ENCODE measurements at regions not wholly inside any gene's neighbourhood (a gene's known extent, or its start where the extent isn't known, plus 50 kb on each side); places are given as distances from the start of the nearest gene placed in this dataset.
A peak's percentile ranks its signal among the peaks of the same experiment; 100 is the strongest.
"Not testable (repeated sequence)": the region's sequence is repeated elsewhere in the genome, so short reads cannot be mapped to it uniquely, and the experiment has no call there.

DNA sequence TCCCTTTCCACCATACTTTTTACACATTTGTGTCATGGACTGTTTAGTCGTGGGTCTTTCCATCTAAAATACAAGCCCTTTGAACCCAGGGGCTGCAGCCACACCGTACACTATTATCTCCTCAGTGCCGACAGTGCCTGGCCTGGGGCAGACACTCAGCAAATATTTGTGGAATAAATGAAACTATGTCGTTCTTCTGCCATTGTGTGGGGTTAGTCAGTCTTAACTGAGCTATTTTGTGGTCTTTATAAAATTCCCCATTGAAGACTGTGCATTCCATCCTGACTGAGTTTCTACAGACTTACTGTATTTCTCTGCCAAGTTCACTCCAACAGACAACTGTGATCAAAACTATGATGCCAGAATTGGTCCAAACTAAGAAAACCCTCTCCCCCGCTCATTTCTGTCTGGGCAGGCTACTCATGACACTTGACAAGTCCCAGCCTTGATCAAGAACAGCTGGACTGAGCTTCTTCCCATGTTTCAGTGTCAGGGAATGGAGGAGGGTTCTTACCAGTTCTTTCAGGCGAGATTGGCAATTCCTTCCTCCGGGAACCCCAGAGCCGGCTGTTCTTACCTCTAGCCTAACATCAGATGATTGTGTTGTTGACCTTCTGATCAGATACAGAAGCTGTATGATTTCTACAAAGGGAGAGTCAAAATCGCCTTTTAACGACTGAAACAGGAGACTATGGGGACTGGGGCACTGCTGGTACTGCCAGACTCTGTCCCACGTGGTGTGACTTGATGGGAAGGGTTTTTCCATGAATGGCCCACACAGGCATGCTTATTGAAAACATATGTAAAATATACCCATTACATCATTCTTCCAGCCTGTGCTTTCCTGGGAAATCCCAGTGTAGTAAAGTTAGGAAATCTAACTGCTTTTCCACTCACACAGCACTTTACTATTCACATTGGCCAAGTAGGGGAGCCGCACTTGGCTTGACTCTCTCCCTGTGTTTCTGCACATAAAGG lies 77.4 kb upstream of the NPAS2 start:
- peak; percentile 8 for DNase-seq (ENCODE audit: low spot score)

DNA sequence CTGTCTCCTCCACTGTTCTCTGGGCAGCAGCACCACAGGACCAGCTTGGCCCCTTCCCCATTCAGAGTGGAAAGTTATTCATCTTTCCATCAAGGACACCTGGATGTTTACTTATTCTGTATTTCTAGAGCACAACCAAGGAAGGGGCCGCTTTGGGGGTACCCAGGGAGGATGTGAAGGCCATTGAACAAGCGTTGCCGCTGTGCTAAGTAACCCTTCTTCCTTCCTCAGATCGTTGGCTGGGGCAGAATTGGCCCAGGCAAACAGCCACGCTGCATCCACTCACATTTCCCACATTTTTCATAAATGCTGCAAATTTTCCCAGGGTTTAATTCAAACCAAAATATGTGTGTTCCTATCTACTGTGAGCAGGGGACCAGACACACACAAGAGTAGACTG lies 76.2 kb upstream of the NPAS2 start:
- no peak for DNase-seq (ENCODE audit: low spot score)

DNA sequence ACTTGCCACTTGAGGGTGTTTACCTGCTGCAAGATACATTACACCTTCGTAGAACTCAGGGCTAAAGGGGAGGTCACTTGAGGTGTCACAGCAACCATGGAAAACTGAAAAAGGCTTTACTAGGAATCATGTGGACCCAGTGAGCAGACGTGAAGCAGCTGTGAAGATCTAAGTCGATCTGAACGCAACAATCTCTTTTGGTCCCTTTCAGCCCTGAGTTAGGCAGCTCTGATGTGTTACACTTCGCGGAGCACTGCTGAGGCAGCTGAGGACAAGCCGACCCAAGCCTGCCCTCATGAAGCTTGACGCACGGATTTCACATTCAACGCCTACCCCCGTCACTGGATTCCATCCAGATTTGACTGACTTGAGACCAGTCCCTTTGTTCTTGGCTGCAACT lies 75.8 kb upstream of the NPAS2 start:
- no peak for DNase-seq (ENCODE audit: low spot score)

DNA sequence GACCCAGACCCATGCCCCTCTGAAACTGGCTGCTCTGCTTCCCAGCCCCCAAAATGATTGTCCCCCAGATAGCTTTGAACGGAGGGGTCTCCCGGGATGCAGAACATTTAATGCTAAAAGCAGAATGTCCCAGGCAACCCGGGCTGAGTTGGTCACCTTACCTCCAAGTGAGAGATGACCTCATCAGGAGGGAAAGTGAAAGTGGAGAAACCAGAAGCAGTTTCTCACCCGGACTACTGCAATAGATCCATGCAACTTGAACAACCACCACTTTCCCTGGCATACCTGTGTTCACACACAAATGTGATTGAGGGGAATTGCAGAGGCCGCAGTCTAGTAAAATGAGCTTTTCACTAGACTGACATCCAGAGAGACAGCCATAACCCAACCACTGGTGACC lies 75.3 kb upstream of the NPAS2 start:
- DNase-seq (ENCODE audit: low spot score) = no peak

DNA sequence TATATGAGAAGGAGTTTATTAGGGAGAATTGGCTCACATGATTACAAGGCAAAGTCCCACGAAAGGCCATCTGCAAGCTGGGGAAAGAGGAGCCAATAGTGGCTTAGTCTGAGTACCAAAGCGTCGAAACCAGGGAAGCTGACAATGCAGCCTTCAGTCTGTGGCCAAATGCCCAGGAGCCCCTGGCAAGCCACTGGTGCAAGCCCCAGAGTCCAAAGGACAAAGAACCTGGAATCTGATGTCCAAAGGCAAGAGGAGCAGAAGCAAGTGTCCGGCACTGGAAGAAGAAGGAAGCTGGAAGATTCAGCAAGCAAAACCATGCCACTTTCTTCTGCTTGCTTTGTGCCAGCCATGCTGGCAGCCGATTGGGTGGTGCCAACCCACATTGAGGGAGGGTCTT lies 74.3 kb upstream of the NPAS2 start:
- no peak for DNase-seq (ENCODE audit: low spot score)

DNA sequence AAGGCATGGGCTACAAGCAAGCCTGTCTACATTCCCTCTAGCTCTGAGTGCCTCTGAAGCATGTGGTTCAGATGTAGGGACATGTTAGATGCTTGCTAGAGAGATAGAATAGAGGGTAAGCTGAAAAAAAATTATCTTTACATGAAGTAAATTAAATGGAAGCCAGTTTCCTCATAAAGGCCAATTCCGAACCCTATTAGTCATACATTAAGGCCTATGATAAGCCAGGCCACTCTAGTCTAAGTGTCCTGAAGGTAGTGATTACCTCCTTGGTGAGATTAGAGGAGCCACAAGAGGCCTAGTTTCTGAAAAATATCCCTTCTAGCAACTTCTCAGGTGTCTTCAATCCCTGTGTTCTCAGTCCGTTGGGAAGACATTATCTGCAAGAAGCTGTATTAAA lies 72.4 kb upstream of the NPAS2 start:
- no peak for DNase-seq (ENCODE audit: low spot score)

DNA sequence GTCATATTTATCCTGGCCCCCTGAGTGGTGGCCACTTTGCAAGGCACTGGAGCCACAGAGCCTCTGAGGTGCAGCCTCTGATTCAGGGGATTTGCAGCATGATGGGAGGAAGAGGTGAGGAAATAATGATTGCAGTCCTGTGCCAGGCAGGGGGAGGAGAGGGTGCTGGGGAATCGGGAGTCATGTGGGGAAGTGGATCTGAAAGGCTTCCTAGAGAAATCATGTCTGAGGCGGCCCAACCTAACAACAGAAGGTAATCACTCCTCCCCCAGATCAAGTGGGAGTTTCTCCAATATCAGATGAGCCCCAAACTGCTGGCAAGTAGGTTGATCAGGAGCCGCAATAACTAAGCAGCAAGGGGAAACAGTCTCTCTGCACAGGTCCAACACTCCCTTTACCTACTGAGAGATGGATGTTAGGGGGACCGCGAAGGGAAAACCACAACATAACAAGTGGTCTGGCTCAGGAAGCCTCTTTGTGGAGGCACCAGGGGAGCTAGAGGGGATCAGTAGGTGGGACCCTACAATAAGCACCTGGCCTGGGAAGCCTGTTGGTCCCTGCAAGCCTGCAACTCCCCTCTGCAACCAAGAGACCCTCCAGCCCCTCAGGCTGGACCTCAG lies 71.8 kb upstream of the NPAS2 start:
- DNase-seq (ENCODE audit: low spot score) = no peak

DNA sequence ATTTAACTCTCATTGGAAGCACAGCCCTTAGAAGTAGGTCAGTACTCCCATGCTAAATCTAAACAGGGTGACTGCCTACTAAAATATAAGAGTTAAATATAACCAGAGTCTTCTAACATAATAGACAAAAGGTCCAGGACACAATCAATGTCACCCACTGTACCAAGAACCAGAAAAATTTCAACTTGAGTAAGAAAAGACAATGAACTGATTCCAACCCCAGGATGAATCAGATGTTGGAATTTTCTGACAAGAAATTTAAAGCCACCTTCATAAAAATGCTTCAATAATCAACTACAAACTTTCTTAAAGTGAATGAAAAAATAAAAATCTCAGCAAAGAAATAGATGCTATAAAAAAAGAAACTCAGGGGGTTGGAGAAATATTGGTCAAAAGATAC lies 71.3 kb upstream of the NPAS2 start:
- no peak for DNase-seq (ENCODE audit: low spot score)

DNA sequence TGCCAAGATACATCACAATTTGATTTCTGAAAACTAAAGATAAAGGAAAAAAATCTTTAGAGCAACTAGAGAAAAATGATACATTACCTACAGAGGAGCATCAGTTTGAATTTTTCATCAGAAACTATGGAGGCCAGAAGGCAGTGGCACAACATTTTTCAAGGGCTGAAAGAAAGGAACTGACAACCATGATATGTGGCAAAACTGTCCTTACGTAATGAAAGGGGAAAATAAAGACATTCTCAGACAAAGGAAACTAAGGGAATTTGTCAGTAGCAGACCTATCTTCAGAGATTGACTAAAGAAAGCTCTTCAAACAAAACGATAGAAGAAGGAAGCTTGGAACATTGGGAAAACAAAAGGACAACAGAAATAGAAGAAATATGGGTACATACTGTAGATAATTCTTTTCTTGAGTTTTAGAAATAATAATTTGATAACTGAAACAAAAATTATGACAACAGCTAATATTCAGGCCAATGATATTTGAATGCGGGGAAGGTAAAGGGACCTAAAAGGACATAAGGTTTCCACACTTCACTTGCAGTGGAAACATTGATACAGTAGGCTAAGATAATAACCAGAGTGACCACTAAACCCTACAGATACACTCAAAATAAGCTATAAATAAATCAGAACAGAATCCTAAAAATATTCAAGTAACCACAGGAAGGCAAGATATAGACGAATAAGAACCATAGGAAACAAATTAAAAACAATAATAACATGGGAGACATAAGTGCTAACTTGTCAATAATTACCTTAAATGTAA lies 70.0 kb upstream of the NPAS2 start:
- DNase-seq (ENCODE audit: low spot score) = no peak

DNA sequence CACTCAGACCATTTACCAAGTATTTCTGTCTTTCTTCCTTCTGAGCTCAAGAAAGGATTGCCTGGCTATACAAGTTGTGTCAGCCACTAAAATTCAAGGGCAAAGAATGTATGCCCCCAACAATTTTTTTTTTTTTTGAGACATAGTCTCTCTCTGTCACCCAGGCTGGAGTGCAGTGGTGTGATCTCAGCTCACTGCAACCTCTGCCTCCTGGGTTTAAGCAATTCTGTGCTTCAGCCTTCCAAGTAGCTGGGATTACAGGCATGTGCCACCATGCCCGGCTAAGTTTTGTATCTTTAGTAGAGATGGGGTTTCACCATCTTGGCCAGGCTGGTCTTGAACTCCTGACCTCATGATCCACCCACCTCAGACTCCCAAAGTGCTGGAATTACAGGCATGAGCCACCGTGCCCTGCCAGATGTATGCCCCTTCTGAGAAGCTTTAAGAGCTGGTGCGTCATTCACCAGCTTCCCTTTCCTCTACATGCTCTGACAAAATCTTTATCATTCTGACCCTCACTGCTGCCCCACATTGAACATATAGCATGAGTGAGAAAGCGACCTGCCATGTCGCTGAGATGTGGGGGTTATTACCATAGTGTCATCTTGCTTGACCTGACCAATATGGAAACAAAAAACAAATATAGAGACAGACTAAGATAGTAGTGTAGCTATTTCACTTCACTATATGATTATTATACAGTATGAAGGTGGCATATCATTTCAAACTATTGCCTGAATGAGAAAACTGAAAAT lies 67.9 kb upstream of the NPAS2 start:
- DNase-seq (ENCODE audit: low spot score) = not testable (repeated sequence)

DNA sequence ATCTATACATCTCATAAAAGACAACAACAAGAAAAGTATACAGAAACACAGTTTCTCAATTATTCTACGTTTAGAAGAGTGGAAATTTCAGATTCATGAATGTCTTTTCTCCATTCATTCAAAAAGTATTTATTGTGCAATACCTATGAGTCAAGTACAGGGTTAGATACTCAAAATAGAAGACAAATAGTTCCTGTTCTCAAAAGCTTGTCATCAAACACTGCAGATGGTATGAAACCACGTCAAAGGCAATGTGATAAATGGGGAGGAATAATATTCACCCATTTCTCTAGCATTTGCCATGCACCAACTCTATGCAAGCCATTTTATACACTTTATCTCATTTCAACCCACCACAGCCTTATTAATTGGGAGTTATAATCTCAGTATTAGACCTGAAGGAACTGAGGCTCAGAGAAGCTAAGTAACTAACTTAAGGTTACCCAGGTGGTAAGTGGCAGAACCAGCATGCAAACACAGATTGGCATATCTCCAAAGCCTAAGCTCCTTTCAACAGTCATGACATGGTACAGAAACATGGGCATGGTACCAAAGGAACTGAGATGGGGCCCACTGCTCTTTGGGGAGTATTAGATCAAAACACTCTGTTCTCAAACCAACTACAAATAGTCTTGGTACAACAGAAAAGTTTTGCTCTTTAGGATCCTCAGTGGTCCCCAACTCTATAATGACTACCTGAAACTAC lies 67.2 kb upstream of the NPAS2 start:
- peak; percentile 57 for DNase-seq (ENCODE audit: low spot score)

DNA sequence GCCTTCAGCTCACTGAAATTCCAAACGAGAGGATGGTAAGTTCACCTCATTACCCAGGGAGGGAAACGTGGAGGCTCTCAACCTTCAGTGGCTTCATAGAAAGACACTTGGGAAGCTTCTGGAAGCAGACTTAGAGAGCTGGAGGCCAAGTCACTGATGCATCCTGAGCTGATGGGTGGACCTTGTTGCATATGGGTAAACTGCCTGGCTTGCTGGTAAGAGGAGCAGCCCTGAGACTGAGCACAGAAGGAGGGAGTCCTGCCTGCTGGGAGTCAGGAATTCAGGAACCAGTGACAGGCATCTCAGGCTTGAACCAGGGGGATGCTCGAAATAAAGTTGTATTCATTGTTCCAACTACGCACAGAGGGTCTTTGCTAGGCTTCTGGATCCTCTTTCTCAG lies 66.5 kb upstream of the NPAS2 start:
- no peak for DNase-seq (ENCODE audit: low spot score)

DNA sequence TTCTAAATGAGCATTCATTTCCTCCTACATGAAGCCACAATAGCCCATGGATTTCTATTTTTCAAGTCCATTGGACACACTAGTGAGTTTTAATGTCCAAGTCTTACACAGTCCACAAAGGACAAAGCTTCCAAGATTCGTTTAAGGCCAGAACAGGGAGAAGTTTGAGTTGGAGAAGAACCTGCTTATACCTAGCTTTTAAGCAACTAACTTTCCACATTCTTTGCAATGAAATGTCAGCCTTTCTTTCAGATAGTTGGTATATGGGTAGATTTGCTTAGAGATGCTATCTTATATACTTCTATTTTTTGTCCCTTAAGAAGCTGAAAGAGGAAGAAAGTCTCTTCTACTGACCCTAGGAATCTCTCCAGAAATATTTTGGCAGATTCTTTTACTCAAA lies 66.1 kb upstream of the NPAS2 start:
- DNase-seq (ENCODE audit: low spot score) = no peak

DNA sequence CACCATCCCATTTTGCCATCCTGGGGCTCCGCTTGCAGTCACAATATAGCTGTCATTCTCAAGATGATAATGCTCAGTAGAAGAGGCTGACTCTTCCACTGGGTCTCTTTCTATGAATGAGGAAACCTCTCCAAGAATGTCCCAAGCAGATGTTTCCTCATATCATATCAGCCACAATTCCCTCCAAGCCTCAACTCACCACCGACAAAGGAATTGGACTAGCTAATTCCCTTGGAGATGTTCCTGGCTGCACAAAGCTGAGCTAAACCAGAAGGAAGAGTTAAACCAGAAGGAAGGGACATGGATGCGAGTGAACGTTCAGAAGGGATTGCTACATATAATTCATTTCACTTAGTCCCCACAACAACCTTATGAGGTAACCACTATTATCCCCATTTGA lies 65.0 kb upstream of the NPAS2 start:
- no peak for DNase-seq (ENCODE audit: low spot score)

DNA sequence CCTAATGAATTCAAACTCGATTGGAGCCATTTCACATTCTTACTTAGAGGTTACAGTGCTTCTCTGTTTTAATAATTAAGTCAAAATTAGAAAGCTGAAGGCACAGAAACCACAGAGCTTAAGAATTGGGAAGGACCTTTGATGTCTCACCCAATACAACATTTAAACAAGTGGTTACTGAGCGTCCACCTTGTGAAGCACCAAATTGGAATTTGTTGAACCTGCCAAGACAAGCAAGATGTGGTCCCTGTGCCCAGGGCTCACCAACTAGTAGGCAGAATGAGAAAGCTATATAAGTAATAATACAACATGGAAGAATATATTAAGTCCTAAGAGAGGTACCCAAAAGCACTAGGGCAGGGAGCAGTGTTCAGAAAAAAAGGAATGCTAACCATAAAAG lies 64.5 kb upstream of the NPAS2 start:
- no peak for DNase-seq (ENCODE audit: low spot score)

DNA sequence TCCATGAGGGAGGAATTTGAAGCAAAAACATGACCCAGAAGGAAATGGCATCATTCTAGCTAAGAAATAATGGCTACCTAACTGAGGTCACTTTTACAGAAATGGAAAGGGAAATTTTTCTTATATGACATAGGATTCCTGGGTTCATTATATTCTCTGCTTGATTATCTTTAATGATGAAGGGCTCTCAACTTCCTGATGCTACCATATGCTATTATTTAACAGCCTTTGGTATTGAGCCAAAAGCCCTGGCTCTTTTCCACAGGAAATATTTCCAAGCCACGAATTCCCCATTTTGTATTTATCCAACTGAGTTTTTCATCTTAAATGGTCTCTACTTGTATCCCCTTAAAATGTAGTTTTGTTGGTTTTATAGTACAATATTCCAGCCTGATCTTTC lies 63.2 kb upstream of the NPAS2 start:
- no peak for DNase-seq (ENCODE audit: low spot score)

DNA sequence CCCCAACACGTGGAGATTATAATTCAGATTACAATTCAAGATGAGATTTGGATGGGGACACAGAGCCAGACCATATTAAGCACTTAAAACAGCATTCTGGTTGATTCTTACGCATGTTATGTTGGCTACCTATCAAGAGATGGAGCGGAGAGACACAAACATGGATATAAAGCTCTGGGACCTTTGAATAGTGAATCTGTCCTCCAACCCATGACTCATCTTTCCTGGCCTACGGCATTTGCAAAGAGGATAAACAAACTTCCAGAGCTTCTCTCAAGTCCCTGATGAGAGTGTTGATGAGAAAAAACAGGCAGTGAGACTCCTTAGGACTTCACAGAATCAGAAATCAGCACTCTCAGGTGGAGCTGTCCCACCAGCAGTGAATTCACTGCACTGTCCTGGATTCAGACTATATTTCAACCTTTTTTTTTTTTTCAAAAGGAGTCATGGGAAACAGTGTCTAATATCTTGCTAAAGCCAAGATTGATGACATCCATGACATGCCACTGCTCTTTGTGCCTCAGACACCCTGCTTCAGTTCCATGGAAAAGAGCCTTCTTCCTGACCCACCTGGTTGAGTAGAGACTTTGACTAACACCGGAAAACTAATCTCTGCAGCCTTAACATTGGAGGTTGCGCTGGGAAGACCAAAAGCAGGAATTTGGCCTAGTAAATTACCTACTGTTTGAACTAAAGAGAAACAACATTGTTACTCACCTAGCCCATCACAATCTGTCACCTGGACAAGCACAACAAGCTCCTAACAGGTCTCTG lies 62.1 kb upstream of the NPAS2 start:
- DNase-seq (ENCODE audit: low spot score) = no peak

DNA sequence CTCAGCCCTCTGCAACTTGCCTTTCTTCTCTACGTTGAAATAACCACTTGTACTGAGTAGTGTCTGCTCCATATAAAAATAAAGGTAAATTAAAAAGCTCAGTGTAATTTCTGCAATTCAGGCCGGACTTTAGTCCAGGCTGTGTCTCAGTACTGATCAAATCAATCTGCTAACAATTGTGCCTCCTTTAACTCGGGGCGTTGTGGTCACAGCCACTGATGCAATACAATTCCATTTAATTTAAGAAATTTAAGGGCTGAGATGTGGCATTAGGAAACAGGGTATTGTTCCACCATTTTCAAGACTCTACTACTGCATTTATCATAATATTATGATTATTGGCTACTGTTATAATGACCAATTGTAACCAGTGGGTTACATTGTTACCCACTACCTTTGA lies 60.0 kb upstream of the NPAS2 start:
- DNase-seq (ENCODE audit: low spot score) = no peak

DNA sequence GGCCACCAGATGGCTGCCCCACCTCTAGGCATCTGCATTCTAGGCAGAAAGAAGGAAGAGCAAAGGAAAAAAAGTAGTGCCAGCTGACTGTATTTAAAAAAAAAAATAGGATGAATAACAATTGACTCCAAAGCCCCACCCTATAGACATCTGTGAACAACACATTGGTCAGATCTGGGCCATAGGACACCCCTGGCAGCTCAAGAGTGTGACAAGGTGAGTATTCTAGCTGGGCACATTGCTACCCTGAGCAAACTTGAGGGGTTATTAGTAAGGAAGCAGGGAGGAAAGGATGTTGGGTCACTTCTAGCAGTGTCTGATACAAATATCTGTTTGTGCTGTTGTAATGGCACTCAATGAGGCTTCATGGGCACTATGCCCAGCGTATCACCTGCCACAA lies 58.6 kb upstream of the NPAS2 start:
- DNase-seq (ENCODE audit: low spot score) = no peak

DNA sequence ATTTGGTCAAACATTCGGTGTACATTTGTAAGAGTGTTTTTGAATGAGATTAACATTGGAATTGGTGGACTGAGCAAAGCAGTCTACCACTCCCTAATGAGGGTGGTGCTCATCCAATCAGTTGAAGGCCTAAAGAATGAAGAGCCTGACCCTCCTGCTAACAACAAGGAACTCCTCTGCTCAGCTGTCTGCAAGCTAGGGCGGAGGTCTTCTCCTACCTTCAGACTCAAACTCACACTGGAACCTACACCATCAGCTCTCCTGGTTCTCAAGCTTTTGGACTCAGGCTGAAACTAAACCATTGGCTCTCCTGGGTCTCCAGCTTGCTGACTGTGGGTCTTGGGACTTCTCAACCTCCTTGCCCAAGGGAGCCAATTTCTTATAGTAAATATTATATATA lies 55.5 kb upstream of the NPAS2 start:
- DNase-seq (ENCODE audit: low spot score) = no peak

DNA sequence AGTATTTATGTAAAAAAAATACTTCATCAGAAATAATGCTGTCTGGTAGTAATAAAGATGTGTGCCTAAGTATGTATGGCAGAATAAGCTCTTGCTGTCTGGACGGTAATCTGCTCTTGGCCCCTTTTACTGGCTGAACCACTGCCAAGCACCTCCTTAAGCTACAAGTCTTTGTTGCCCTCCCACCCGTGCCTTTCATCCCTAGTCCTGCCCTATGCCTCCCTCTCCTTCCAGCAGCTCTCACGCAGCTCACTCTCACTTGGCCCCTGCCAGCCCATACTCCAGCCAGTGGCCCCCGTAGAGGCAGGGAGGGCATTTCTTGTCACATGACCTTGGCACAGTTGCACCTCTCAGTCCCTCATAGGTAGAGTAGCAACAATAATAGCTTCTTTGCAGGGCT lies 54.5 kb upstream of the NPAS2 start:
- no peak for DNase-seq (ENCODE audit: low spot score)
